ENCODE measurements at regions not wholly inside any gene's neighbourhood (a gene's known extent, or its start where the extent isn't known, plus 50 kb on each side); places are given as distances from the start of the nearest gene placed in this dataset.

DNA sequence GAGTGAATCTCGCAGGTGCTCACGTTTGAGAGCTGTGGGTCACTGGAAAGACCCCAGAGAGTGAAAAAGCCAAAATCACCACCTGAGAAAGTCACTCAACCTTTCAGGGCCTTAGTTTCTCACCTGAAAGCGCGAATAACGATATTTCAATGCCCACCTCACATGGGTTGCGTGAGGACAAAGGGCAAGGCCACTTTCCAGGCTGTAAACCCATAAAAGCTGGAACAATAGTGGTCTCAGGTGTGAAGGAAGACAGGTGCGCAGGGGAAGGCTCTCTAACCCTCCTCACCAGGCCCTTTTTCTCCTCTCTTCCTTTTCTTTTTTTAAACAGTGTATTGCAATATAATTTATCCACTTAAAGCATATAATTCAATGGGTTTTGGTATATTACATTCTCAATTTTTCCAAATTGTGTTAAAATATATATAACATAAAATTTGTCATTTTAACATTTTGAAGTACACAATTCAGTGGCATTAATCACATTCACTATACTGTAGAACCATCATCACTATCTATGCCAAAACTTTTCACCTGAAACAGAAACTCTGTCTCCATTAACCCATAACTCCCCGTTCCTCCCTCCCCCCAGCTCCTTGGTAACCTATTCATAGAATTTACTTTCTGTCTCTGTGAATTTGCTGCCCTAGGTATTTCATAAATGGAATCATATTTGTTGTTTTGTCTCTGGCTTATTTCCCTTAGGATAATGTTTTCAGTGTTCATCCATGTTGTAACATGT, 118.4 kb upstream of the TNR start:
- H3K4me3 ChIP-seq (ENCODE audit: low read depth, low read length) = no peak overlapping the region
- TF ChIP-seq, protein P1, sequence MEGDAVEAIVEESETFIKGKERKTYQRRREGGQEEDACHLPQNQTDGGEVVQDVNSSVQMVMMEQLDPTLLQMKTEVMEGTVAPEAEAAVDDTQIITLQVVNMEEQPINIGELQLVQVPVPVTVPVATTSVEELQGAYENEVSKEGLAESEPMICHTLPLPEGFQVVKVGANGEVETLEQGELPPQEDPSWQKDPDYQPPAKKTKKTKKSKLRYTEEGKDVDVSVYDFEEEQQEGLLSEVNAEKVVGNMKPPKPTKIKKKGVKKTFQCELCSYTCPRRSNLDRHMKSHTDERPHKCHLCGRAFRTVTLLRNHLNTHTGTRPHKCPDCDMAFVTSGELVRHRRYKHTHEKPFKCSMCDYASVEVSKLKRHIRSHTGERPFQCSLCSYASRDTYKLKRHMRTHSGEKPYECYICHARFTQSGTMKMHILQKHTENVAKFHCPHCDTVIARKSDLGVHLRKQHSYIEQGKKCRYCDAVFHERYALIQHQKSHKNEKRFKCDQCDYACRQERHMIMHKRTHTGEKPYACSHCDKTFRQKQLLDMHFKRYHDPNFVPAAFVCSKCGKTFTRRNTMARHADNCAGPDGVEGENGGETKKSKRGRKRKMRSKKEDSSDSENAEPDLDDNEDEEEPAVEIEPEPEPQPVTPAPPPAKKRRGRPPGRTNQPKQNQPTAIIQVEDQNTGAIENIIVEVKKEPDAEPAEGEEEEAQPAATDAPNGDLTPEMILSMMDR (IDR thresholded peaks at IDR 0.05; ENCODE audit: low read depth, low read length) = no peak

GRCh38 chr1:175857756-175858155, 114.4 kb upstream of the TNR start:
- TF ChIP-seq, protein P1 (IDR thresholded peaks at IDR 0.05; ENCODE audit: low read depth, low read length) = no peak
- H3K4me3 ChIP-seq (ENCODE audit: low read depth, low read length) = no peak overlapping the region

DNA sequence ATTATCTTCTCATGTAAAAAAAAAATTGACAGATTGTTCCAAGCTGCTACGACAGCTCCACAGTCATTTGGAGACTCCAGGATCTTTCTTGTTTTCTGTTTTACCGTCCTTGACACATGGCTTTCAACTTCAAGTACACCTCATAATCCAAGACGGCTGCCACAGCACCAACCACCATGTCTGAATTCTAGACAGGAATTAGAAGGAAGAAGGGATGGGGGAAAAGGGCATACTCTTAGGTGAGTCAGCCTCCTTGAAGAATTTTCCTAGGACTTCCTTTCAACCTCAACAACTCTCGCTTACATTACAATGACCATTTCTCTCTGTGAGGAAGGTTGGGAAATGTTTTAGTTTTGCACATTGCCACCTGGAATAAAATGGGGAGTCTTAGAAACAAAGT, 110.3 kb upstream of the TNR start:
- H3K4me3 ChIP-seq (ENCODE audit: low read depth, low read length) = no peak overlapping the region
- TF ChIP-seq, protein P1 (IDR thresholded peaks at IDR 0.05; ENCODE audit: low read depth, low read length) = no peak

- no peak overlapping the region for H3K4me3 ChIP-seq (ENCODE audit: low read depth, low read length)
- TF ChIP-seq, protein P1 (IDR thresholded peaks at IDR 0.05; ENCODE audit: low read depth, low read length) = no peak
Observed at GRCh38 chr1:175851749-175852148, 108.4 kb upstream of the TNR start.

DNA sequence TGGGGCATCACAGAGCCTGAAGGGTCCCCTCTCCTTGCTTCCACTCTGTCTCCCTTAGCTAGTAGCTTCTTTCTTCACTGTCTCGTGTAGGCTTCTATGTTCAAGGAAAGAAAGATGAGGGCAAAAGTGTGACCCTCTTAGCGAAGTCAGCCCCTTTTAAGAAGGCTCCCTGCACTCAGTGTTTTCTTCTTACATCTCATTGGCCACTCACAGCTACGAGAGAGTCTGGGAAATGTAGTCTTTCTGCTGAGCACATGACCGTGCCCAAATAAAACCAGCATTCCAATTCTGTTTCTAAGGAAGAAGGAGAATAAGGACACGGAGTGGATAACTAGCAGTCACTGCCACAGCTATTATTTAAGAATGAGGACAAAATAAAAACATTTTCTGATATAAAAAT, 104.9 kb upstream of the TNR start:
- TF ChIP-seq, protein P1 (IDR thresholded peaks at IDR 0.05; ENCODE audit: low read depth, low read length) = no peak
- H3K4me3 ChIP-seq (ENCODE audit: low read depth, low read length) = no peak overlapping the region

GRCh38 chr1:175845985-175846384, 102.6 kb upstream of the TNR start:
- no peak overlapping the region for H3K4me3 ChIP-seq (ENCODE audit: low read depth, low read length)
- TF ChIP-seq, protein P1 (IDR thresholded peaks at IDR 0.05; ENCODE audit: low read depth, low read length) = no peak

- TF ChIP-seq, protein P1 (IDR thresholded peaks at IDR 0.05; ENCODE audit: low read depth, low read length) = no peak
- no peak overlapping the region for H3K4me3 ChIP-seq (ENCODE audit: low read depth, low read length)
Observed at GRCh38 chr1:175845338-175845737, 101.9 kb upstream of the TNR start.
